Activated CD8-positive, alpha-beta memory T cell treated with anti-CD3 and anti-CD28 coated beads, Interleukin-2, amount 50 U/mL, for 24 hours (primary cell): ENCODE measurements at regions not wholly inside any gene's neighbourhood (a gene's known extent, or its start where the extent isn't known, plus 50 kb on each side); places are given as distances from the start of the nearest gene placed in this dataset.

Experiments used
- DNase-seq: peaks from one replicate; pipeline ENCODE4 v3.0.0-alpha.2; 2020; ENCODE audit errors: extremely low read depth

DNA sequence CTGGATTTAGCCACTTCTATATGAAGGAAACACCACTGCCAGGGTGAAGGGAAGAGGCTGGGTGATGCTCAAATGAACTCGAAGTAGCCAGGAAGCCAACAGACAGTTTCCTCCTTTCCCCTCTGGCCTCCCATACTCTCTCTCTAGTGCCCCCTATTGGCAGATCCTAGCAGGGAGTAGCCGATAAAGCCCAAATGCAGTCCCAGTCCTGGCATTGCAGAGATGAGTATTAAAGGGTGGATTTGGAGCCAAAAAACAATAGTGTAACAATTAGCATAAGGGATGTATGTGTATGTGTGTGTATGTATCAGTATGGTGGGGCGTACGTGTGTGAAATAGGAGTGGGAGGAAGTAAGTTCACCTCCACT, 213.8 kb upstream of the LDB2 start:
- DNase-seq, result no peak

DNA sequence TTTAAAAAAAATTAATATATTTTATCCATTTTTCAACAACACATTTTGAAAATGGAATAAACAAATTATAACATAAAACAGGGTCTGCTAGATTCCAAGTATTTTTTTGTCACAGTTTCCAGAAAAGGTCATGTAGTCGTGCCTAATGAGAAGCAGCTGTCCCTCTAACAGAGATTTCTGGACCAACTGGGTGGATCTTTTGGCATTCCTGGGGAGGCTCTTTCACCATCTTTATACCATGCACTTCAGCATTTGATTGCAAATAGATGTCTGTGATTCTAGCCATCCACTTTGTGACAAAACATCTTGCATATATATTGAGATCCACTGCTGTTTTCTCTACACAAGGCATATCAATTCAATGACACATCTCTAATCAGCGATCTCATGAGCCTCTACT, 210.7 kb upstream of the LDB2 start:
- DNase-seq, result no peak

DNA sequence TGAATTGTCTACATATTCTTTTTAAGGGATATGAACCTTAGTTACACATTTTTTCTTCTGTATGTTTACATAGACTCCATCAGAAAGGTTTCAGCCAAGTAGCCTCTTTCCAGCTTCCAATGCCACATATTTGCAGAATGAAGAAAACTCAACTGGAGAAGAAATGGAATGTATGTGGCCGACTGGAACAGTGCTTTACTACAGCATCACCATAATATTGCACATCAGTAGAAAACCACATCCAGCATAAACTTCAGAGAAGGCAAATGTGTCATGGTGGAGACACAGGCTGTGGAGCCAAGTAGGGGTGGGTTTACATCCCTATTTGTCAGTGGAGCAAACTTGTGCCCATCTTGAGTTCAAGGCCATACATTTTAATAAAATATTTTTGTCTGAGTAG, 204.8 kb upstream of the LDB2 start:
- no peak for DNase-seq

DNA sequence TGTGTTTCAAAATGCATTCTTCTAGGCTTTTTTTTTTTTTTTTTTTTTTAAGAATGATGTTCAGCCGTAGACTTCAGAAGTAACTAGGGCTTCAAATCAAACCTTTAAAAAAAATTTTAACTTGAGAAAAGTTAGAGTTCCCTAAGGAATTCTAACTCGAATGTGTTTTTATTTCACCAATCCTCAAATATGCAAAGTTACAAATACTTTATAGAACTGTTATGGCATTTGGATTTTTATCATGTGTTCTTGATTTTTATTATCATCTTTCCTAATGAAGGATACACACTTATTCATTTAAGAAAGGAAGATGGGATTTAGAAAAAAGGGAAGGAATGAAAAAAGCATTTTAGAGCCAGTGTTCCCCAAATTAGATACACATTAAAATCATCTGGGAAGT, 200.6 kb upstream of the LDB2 start:
- DNase-seq, result no peak

DNA sequence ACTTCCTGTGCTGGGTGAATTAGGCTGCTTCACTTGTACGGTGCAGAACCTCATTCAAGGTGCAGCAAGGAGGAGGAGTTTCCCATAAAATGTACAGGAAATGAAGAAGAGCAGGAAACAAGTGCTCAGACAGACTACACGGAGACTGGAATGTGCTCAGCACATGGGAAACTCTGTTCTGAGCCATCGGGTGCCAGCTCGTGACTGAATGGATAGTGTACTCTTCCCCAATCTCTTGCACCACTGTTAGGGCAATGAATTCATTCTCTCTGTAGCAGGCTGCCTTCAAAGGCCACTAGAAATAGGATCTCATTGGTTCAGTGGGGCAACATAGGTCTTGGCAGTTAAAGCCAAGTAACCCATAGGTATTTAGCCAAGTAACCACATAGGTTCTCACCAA, 200.0 kb upstream of the LDB2 start:
- DNase-seq, result no peak

DNA sequence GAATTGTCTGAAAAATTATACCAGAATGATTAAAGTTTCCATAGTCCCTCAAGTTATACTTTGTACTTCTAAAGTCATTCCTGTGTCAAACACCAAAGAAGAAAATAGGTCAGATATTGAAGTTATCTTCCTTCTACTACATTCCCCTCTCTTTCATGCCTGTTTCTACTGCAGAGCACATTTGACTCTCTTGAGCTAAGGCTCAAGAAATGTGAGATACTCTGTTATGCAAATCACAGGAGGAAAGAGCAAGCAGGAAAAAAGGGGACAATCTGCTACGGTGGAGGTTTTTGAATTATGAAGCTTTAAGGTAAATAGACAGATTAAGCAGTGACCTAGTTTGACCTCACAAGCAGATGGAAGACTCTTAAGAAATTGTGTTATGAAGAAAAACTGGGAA, 198.9 kb upstream of the LDB2 start:
- DNase-seq, result no peak

DNA sequence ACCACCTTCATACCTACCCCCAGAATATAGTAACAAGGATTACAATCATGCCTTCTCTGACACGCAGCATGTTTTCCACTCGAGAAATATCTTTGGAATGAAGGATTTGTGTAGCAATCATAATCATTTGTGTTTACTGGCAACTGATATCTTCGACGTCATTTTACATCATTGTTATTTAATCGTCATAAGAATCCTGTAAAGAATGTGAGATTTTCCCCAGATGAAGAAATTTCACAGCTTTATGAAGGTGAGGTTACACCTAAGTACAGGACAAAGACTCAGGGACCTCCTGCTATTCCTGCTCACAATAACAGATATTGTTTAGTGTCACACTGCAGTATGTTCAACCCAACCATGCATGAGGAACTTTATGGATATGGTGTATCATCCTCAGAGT, 198.2 kb upstream of the LDB2 start:
- no peak for DNase-seq

DNA sequence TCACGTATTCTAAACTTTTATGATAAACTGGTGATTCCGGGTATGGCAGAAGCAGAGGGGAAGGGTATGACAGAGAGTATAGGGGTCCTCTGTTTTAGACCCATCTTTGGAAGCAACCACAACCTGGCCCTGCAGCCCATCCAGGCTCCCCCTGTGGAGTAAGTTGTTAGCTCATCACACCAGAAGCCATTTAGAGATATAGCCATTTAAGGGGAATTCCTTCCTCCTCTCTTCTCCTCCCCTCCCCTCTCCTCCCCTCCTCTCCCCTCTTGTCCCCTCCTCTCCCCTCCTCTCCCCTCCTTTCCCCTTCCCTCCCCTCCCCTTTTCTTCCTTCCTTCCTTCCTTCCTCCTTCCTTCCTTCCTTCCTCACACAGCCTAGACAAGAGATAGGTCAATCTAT, 197.3 kb upstream of the LDB2 start:
- no peak for DNase-seq

DNA sequence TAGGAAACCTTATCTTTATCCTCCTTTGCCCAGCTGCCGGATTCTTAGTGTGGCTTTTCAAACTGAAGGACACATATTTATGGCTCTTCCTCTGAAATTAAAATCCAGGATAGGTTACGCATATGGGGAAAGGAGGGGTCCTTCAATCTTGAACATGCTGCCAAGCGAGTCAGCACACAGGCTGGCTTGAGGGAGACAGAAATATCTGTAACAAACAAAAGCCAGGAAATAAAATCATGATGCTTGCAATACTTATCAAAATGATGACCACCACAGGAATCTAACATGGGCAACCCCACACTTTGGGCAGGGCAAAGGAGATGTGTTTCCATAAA, 196.4 kb upstream of the LDB2 start:
- no peak for DNase-seq

DNA sequence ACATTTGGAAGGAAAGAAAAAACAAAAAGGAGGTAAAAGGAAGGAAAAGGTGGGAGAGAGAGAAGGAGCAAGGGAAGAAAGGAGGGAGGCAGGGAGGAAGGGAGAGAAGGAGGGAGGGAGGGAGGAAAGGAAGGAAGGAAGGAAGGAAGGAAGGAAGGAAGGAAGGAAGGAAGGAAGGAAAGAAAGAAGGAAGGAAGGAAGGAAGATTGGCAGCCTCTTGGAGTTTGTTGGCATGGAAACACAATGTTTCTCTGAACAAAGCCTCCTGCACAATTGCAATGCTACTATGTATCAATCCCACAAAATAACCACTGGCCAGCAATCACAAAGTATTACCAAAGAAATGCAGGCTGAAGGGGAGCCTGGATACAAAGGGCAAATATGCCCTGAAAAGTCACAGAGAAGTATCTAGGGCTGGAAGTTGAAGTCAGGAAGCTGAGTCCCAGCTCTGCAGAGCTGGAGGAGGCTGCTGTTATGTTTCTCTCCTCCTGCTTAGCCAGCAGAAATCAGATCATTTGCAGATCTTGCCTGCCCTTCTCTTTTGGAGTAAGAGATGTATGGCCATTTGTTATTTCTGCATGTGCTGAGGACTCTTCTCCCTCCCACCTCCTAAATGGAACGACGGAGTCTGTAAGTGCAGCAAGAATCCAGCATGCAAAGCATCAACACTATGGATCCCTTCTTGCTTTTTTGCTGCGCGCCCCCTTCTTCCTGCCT, 195.9 kb upstream of the LDB2 start:
- no peak for DNase-seq

DNA sequence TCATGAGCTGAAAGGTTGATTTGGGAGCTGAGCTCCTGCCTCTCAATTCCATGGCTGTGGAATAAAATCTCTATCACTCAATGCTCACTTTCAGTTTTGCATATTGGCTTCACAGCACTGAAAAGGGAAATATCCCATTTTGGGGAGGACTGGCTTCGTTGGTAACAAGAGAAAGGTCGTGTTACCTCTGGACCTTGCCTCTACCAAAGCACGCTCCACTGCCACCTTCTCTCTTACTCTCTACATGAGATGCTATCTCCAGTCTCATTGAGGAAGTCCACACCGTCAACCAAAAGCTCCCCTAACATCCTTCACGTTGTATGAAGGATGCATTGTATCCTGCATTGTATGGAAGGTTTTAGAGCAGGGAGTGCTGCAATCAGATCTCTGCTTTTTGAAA, 195.0 kb upstream of the LDB2 start:
- DNase-seq, result no peak

DNA sequence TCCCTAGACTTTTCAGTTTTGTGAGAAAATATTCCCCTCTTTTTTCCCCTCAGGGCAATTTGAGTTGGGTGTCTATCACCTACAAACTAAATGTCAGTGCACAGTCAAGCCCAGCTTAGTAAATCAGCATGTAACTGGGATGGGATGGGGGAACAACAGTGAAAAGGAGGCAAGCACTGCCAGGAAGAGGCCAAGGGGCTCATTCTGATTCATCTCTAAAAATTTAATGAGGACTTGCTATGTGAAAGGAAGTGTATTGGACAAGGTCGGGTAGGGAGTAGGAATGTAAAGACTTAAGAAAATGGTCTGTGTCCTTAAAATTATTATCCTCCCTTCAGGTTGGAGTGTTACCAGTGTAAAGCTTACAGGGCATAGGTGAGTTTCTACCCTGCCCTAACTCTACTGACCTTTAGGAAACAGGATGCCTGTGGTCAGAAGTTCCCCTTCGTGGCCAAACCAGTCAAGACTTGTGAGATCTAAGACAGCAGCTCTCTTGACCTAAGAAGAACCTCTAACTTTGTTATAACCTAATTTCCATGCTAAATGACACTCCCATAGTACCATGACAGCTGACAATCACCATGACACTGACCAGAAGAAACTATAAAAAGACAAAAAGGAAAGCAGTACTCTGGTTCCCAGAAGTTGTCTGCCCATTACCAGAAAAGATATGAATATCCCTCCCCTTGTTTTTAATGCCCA, 194.4 kb upstream of the LDB2 start:
- DNase-seq, result no peak

DNA sequence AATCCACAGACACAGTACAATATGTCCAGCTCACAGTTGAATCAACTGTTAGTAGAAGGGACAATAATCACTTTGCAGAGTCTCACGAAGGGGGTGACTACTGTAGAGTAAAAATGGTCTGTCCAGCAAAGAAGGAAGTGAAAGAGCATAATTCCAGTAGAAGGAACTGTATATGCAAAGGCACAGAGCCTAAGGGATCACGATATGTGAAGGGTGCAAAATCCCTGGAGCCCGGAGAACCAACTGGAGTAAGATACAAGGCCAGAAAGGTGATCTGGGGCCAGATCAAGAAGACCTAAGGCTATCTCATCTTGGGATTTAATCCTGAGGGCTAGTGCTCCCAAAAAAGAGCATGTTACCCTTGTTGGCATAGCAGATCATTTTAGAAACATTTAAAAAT, 192.7 kb upstream of the LDB2 start:
- DNase-seq, result no peak

DNA sequence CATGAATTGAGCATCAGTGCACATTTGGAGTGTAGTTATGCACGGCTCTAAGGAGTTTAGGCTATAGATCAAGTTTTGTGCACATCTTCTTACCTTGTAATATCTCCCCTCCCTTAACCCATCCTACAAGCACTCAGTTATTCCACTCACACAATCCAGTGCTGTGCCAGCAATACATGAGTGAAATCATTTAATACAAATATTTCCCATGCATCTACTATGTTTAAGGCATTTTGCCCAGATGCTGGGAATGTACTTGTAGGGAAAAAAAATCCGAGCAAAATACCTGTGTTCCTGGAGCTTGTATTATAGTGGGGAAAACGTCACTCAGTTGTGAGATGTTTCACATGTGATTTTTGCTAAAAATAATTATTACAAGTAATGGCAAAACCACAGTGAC, 191.6 kb upstream of the LDB2 start:
- DNase-seq, result no peak

DNA sequence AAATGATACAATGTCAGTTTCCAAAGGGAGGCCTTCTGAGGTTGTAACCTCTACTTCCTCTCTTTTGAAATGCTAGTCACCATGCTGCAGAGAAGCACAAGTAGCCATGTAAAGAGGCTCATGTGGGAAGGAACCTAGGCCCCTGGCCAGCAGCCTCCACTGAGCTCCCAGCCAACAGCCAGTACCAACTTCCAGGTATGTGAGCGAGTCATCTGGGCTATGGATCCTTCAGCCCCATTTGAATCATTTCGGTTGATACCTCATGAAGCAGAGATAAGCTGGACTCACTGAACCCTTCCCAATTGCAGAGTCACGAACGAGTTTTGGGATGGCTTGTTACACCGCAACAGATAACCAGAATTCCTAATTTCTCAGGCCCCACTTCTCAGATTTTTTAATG, 187.0 kb upstream of the LDB2 start:
- no peak for DNase-seq

DNA sequence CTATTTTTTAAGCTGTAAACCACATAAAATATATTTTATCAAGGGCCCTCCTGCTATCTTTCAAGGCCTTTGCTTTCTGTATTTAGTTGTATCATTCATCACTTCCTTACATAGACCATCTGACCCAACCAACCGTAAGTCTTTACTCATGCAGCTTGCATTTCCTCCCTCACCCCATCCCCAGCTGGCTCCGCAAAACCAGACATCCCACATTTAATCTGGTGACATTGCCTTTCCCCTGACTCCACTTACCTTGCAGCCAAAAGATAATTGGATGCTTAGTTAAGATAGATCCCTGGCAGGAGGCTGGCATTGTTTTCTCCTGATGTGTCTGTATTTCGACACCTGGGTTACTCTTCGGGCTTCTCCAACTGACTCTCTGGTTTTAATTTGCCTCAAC, 183.7 kb upstream of the LDB2 start:
- DNase-seq, result no peak

DNA sequence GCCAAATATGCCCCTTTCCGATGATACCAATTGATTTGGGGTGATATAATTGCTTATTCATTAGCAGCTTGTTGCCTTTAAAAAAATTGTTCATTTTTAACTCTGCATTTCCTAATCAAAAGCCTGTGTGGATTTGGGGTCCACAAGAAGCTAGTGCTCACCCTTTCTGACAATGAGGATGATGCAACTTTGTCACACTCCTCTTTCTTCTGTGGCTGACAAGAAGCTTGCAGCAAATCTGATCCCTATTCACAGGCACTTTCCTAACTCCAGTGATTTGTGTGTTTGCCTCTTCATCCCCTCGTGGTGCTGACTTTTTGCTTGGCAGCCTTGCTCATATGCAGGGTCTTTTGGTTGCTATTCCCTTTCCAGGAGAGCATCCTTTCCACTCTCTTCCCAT, 182.7 kb upstream of the LDB2 start:
- DNase-seq, result no peak

DNA sequence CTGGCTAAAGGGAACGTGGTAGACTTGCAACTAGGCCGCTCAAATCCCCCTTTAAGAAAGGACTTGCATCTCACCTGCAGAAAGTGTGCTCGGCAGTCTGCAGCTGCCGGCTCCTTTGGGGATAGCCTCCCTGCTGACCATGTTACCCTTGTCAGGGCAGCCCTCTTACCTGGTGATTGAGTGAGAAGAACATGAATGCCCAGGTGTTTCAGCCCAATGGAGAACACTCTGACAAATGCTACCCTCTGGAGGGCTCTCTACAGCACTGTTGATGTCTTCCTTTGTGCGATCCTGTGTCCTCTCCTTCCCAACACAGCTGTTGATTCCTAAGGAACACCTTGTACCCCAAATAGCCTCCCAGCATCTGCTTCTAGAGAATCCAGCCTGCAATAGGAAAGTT, 178.7 kb upstream of the LDB2 start:
- DNase-seq, result no peak

DNA sequence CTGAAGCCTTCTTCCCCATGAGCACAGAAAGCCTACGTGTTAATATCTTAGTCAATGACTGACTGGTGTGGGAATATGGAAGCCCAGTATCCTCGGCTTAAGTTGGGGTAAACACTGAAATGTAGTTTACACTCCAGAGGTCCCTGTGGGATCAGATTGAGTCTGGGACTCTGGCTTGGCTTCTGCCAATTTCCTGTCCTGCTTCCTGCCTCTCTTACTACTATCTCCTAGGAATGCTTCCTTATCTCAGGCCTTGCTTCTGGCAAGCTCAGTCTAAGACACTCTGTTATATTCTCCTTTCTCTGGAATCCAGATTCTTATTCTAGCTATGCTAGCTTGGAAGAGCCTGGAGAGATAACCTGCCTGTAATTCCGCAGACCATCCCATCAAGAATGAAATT, 174.0 kb upstream of the LDB2 start:
- no peak for DNase-seq

DNA sequence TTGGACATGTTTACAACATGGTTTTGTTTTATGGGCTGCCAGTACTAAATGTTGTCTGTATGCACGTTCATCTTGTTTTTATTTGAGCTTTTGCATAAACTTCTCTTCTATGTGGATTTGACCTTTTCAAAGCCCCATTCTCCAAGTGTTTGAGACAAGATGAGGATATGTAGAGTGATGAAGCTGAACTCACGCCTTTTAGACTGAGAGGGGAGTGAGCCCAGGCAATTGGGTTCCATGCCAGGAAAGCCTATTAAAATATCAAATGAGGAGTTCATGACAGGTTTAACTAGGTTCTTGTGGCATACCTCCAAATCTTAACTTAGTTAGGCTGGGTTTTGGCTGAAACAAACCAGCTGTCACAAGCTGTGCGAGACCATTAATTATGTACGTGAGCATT, 170.4 kb upstream of the LDB2 start:
- no peak for DNase-seq

DNA sequence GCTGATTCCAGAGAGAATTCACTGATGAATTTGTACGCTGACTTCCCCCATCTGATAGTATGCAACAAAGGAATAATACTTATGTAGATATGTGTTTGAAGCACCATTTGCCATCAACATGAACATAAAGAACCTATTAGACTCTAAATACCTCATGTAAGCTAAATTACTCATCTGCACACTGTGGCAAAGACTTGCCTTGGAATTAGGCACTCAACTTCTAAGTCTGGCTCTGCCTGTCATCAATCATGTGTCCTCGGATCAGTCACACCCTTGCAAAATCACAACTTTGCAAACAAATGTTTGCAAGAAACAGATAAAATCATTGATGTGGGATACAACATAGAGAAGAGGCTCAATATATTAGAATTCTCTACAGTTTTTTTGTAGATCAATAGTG, 169.9 kb upstream of the LDB2 start:
- DNase-seq, result no peak

DNA sequence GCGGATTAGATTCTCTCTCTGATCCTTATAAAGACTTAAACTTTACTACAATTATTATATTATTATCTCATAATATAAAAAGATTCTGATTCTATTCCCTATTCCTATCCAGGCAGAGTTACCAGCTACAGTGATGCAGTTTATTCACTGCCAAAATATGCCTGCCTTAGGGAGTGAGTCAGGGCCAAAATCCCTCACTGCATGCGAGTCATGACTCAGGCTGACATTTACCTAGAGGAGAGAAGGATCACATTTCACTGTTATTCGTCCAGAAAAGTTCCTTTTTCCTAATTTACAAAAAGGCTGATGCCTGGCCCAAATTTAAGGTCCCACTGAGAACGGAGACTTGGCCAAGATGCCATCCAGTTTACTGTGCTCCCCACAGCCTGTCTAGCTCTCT, 168.5 kb upstream of the LDB2 start:
- no peak for DNase-seq

DNA sequence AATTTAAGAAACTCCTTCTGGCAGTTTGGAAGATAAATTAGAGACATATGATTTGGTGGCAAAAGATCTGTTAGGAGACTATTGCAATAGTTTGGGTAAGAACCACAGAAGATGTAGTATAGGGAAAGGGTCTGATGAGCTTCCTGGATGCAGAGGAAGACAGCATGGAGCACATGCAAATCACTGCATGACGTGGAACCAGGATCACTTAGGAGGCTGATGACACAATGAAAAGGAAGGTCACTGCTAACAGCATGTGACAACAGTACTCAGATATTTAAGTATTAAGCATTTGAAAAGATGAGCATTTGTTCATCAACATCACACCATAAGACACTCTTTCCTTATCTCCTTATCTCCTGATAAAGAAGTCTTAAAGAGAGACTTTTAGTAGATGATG, 167.8 kb upstream of the LDB2 start:
- DNase-seq, result no peak

DNA sequence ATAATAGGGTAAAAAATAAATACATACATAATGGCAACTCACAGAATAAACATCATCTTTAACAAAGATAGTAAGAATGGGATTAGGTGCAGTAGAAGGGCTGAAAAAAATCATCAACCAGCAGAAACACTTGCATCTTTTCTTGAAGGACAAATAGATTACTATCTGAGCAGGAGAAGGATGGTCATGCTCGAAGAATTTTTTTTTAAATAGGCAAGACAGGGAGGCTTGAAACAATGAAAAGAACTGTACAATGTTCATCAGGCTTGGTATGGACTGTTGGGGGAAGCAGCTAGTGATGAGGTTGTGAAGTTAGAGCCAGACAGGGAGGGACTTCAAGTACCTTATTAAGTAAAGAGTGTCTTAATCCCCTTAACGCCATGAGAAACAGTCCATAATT, 167.4 kb upstream of the LDB2 start:
- DNase-seq, result no peak
